GM21528 (cell line): ENCODE measurements at regions not wholly inside any gene's neighbourhood (a gene's known extent, or its start where the extent isn't known, plus 50 kb on each side); places are given as distances from the start of the nearest gene placed in this dataset.
"Not testable (repeated sequence)": the region's sequence is repeated elsewhere in the genome, so short reads cannot be mapped to it uniquely, and the experiment has no call there.

Experiments used
- ATAC-seq: cut with Tn5 transposase; IDR thresholded peaks from one replicate; pipeline ENCODE4 v1.9.1; 2021; ENCODE audit warnings: mild to moderate bottlenecking, moderate library complexity; ENCODE audit not compliant: unreplicated experiment, low FRiP score

DNA sequence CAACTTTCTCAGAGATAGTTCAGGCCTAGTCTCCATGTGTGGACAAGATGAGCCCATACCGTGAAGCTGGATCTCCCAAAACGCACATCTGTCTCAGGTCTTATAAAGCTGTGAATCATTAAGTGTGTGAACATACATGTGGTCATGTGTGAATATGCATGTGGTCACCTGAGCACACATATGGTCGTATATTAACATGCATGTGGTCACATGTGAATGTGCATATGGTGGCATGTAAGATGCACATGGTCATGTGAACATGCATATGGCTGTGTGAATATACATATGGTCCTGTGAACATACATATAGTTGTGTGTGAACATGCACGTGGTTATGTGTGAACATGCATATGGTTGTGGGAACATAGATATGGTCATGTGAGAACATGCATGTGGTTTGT lies 172.5 kb upstream of the PZP start:
- ATAC-seq, result no peak

- ATAC-seq, result no peak
Observed at GRCh38 chr12:9379023-9379742, 171.0 kb upstream of the PZP start.

DNA sequence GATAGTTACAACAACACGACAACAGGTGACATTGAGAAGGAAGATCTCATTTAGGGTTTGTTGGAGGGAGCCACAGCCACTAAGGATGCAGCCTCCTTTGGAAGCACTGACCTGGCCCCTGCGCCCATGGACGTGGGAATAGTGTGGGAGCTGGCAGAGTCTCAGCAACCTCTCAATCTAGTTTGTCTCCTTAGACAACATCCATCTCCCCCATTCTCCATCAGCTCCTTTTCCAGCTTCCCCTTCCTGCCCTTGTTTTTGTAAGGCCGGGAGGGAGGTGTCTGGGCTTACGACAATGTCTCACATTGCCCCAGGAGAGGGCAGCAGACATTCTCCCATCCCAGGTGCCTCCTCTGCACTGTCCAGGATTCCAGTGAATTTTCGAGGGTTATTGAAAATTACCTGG lies 170.2 kb upstream of the PZP start:
- no peak for ATAC-seq

DNA sequence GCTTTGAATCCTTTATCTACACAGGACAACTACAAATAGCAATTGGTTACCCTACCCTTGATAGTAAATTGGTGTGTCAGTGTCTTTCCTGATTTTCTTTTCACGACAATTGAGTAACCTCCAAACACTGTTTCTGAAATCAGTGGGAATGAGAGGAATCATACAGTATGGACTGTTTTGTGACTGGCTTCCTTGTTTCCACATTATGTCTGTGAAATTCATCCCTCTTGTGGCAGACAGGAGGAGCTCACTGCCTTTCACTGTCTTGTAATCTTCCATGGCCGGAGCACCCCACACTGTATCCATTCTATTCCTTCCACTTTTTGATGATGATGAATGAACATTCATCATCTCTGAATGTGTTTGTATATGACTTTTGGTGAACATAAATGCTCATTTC lies 164.0 kb upstream of the PZP start:
- no peak for ATAC-seq

DNA sequence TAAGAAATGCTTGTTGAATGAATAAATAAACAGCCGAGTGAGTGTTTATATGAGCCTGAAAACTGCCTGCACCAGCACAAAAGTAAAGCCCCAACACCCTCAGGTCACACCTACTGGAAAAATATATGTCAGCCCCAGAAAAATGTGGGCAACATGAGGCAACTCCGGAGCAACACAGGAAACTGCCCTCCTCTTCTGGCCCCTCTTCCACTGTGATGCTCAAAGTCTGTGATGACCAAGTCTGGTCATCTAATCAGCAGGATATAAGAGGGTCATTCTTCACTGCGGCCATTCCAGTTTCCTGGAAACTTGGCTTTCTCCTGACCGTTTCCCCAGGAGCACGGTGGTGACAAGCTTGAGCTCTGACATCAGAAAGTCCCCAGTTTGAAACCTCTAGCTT lies 159.6 kb upstream of the PZP start:
- ATAC-seq, result no peak

DNA sequence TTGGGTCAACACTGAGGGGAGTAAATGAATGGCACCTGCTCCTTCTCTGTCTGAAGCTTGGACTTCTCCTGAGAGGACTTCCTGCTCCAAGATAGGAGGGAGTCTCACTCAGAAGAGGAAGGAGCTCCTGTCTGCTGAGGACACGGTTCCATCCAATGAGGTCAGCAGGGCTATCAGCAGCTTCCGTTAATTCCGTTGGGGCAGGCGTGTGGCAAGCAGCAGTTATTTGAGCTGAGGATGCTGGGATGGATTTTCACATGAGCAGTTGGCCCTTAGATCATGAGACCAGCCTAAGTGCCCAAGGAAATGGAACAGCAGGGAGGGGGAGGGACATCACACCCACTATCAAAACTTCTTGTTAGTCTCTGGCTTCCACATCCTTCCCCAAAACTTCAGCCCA lies 159.0 kb upstream of the PZP start:
- ATAC-seq, result no peak

DNA sequence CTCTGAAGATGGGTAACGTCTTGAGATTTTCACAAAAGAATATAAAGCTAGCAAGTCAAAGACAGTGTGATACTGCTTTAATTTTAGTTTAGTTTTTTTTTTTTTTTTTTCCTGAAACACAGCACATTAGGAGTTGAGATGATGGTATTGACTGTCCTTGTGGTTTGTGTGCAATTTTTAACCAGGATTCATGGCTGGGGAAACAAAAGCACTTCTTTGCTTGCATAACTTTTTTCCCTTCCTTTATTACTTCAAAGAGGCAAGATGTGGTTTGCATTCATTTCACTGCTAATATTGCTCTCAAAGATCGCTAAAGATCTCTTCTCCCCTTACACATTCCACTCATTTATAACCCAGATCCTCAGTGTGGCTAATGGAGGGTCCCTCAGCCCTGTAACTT lies 157.1 kb upstream of the PZP start:
- ATAC-seq, result no peak

DNA sequence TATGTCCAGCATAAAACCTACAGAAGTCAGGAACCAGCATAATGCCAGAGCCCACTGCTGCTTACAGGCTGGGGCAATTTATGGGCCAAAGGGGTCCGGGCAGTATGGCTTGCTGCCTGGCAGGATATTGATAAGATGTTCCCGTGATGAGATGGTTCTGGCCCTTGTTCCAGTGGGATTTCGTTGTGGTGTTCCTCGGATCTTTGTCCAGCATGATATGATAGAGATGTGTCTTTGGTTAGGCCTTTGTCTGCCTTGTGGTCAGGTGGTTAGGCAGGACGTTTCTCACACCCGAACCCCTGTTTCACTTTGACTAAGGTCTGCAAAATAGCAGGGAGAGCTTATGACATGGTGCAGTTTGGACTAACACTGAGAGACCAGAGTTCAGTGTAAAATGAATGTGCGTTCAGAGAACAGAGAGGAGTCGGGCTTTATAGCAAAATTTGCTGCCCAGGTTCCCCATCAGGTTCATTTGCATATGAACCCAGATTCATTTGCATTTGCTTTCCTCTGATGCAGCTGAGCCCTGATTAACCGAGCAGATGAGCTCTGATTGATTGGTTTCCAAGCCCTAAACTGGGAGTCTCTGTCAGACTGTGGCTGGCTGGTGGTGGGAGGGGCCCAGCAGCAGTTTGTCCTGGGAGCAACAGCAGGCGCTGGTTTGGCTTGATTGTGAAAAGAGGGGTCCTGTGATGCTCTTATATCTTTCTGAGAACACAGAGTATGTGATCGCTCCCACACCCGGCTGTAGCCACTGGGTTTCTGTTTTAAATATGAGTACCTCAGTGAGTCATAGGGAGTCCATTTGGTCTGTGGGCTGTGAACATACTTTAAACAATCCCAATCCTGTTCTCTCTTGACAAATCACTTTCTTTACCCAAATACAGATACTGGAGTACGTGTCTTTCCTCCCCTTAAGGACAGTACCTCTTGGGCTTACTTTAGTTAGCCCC lies 156.3 kb upstream of the PZP start:
- ATAC-seq, result peak; percentile 89

DNA sequence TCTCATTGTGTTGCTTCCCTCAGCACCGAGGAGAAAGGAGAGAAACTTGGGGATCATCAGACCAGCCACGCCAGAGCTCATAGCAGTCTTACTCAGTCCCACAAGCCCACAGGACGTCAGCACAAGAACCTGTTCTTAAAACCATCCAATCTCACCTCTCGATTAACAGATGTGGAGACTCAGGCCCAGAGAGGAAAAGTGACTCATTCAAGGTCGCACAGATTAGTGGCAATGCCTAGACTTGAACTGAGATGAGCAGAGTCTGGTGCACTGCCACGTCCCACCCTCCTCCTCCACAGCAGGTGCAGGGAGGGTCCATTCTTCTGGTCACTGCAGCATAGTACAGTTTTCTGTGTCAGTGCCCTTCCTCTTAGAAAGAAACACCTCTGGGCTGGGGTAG lies 154.9 kb upstream of the PZP start:
- ATAC-seq, result no peak

GRCh38 chr12:9361879-9362326 lies 153.7 kb upstream of the PZP start:
- no peak for ATAC-seq

- not testable (repeated sequence) for ATAC-seq
Observed at GRCh38 chr12:9354009-9354754, 146.0 kb upstream of the PZP start.

- ATAC-seq, result no peak
Observed at GRCh38 chr12:9351136-9351535, 142.9 kb upstream of the PZP start.

DNA sequence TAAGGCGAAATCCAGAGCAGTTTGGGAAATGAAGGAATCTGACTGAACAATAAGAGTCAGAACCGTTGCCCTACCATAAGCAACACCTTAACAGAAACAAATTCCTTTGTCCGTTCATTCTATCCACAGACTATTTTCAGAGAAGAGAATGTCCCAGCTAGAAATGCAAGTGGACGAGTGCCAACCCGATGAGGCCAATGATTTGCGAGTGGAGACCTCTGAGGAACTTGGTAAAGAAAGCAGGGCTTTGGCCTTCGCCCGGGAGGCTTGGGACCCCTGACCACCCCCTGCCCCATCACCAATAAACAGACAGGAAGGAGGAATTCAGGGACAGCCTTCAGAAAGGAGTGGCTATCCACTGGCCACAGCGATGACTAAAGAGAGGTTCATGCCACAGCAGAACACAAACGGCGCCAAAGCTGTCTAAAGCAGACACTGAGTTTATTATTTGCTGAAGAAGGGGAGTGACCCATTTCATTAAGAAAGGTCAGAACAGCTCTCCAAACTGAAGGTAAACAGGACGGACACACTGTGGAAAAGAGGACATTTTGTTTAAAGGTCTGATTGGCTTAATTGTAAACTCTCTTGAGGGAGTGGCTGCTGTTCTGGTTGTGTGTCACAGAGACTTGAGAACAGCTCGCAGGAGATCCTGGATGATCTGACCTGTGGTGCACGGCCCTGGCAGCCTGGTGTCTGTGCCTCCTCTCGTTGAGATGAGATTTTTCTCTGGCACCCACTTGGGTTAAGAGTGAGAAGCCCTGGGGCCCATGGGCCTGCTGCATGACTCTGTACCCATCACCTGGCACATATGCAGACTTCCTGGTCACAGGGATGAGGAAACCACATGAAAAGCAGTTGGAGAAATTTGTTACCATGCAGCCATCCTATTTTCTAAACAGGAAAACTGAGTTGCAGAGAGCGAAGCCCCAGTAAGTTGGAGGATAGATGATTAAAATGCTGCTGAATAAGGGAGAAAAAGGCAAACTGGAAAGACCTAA lies 142.0 kb upstream of the PZP start:
- ATAC-seq, result no peak

DNA sequence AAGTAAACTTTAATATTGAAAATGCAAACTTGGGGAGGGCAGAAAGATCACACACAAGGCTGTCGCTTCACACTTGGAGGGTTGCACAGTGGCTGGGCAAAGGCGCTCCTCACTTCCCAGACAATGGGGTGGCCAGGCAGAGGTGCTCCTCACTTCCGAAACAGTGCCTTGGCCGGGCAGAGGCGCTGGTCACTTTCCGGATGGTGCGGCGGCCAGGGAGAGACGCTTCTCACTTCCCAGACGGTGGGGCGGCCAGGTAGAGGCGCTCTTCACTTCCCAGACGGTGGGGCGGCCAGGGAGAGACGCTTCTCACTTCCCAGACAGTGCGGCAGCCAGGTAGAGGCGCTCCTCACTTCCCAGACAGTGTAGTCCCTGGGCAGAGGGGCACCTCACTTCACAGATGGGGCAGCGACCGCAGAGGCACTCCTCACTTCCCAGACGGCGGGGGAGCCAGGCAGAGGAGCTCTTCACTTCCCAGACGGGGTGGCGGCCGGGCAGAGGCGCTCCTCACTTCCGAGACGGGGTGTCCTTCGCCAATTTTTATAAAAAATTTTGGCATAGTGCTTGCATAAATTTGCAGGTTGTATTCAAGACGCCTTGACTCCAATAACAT lies 140.8 kb upstream of the PZP start:
- no peak for ATAC-seq

DNA sequence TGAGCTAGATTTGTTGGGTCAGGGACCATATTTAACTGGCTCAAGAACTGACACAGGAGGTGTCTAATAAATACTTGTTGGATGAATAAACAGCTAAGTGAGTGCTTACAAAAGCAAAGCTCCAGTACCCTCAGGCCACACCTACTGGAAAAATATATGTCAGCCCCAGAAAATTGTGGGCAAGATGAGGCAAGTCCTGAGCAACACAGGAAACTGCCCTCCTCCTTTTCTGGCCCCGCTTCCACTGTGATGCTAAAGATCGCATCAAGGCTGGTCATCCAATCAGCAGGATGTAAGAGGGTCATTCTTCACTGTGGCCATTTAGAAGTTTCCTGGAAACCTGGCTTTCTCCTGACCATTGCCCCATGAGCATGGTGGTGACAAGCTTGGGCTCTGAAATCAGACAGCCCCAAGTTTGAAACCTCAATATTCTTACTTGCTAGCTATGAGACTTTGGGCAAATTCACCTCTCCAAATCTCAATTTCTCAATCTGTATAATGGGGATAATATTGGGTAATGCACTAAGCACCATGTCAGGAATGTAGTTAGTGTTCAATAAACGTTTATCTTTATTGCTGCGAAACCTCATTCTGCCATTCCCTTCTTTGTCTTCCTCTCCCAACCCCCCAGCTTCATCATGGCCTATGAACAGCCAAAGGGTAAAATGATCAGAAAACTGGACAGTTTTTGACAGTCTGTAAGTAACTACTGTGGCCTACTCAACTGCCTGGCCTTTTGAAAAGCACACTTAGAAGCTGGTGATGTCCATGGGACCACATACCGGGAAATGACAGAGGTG lies 139.3 kb upstream of the PZP start:
- no peak for ATAC-seq

GRCh38 chr12:9346866-9347327 lies 138.7 kb upstream of the PZP start:
- ATAC-seq, result no peak

GRCh38 chr12:9345171-9345570 lies 137.0 kb upstream of the PZP start:
- ATAC-seq, result no peak

DNA sequence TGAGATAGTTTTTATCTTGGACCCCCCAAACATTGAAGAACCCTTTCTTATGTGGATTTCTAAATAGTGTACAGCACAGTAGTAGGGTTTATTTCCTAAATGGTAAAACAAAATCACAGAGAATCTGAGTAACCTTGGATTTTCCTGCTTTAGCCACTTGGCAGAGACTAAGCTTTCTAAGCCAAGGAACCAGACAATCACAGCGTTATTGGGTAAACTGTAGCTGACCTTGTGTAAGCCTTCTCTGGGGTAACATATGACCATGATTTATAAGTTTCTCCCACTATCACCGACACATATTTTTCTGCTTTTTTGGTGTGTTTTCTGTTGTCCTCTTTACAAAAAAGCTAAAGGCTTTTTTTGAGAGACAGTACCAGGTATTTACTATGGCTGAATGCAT lies 136.3 kb upstream of the PZP start:
- ATAC-seq, result no peak

- no peak for ATAC-seq
Observed at GRCh38 chr12:9343731-9344130, 135.5 kb upstream of the PZP start.
